Keratinocyte (primary cell): ENCODE measurements at regions not wholly inside any gene's neighbourhood (a gene's known extent, or its start where the extent isn't known, plus 50 kb on each side); places are given as distances from the start of the nearest gene placed in this dataset.

Source experiments
- DNase-seq: peaks from one replicate; pipeline ENCODE4 v3.0.0-alpha.2; 2011; ENCODE audit warnings: low read depth, missing footprints, low spot score
- FAIRE-seq: peaks from 2 replicates; lab custom pipeline; 2011; peaks lifted over from hg19 to GRCh38; lab: Jason Lieb, UNC
- H2AFZ ChIP-seq: 2 replicates; pipeline ENCODE4 v1.6.0; 2012; ENCODE audit warnings: low read length, control low read depth, inconsistent platforms; ENCODE audit not compliant: control insufficient read depth
- H3K27ac ChIP-seq: 2 replicates; pipeline ENCODE4 v1.5.1; 2011; ENCODE audit warnings: low read length; ENCODE audit not compliant: control insufficient read depth, insufficient read depth
- H3K27me3 ChIP-seq: 3 replicates; pipeline ENCODE4 v1.6.0; 2011; ENCODE audit warnings: low read length; ENCODE audit not compliant: control insufficient read depth, insufficient read depth; ENCODE audit errors: extremely low read depth
- H3K36me3 ChIP-seq, 2 experiments: 2 replicates in 1 of 2; 3 replicates in 1 of 2; pipeline ENCODE4 v1.5.1; 2011; ENCODE audit warnings: low read length in 2 of 2, mild to moderate bottlenecking in 1 of 2; ENCODE audit not compliant: control insufficient read depth in 2 of 2, insufficient read depth in 2 of 2; ENCODE audit errors: extremely low read depth in 1 of 2
- H3K4me1 ChIP-seq: 3 replicates; pipeline ENCODE4 v1.5.1; 2011; ENCODE audit warnings: low read length; ENCODE audit not compliant: control insufficient read depth, insufficient read depth; ENCODE audit errors: extremely low read depth
- H3K4me2 ChIP-seq: 3 replicates; pipeline ENCODE4 v1.6.0; 2011; ENCODE audit warnings: low read depth, low read length; ENCODE audit not compliant: control insufficient read depth, insufficient read depth; ENCODE audit errors: extremely low read depth
- H3K4me3 ChIP-seq, 3 experiments: fragments of 200-600 bp in 1 of 3; sonication (generic) in 1 of 3; 2 replicates in 2 of 3; 3 replicates in 1 of 3; pipeline ENCODE4 v1.5.1; 2011 to 2016; ENCODE audit warnings: low read length in 3 of 3, mild to moderate bottlenecking in 3 of 3, control low read depth in 2 of 3, inconsistent platforms in 1 of 3, low read depth in 1 of 3, mixed read lengths in 1 of 3, mixed run types in 1 of 3, moderate library complexity in 1 of 3; ENCODE audit not compliant: control insufficient read depth in 2 of 3, insufficient read depth in 2 of 3; ENCODE audit errors: extremely low read depth in 1 of 3
- H3K79me2 ChIP-seq: 2 replicates; pipeline ENCODE4 v1.6.0; 2012; ENCODE audit warnings: low read length; ENCODE audit not compliant: control insufficient read depth, insufficient read depth
- H3K9ac ChIP-seq: 3 replicates; pipeline ENCODE4 v1.6.0; 2011; ENCODE audit warnings: low read length; ENCODE audit not compliant: control insufficient read depth, insufficient read depth; ENCODE audit errors: extremely low read depth
- H3K9me1 ChIP-seq: 3 replicates; pipeline ENCODE4 v1.6.0; 2011; ENCODE audit warnings: low read length; ENCODE audit not compliant: control insufficient read depth, insufficient read depth; ENCODE audit errors: extremely low read depth
- H3K9me3 ChIP-seq: 2 replicates; pipeline ENCODE4 v1.5.1; 2012; ENCODE audit warnings: low read depth, low read length; ENCODE audit not compliant: control insufficient read depth
- H4K20me1 ChIP-seq: 3 replicates; pipeline ENCODE4 v1.6.0; 2011; ENCODE audit warnings: low read length; ENCODE audit not compliant: control insufficient read depth, insufficient read depth; ENCODE audit errors: extremely low read depth
- CTCF ChIP-seq, 3 experiments: IDR thresholded peaks in 1 of 3; conservative IDR thresholded peaks in 1 of 3; optimal IDR thresholded peaks in 1 of 3; 2 replicates in 2 of 3; 3 replicates in 1 of 3; pipeline versions ENCODE3 to v1.5.1; 2011; ENCODE audit warnings: low read length in 3 of 3, mild to moderate bottlenecking in 3 of 3, moderate library complexity in 2 of 3, control low read depth in 1 of 3, inconsistent platforms in 1 of 3; ENCODE audit not compliant: insufficient read depth in 2 of 3; ENCODE audit errors: extremely low read depth in 1 of 3
- EZH2 ChIP-seq: IDR thresholded peaks from one replicate; pipeline ENCODE4 v1.6.1; 2012; ENCODE audit warnings: inconsistent platforms, mild to moderate bottlenecking, low read length, moderate library complexity
- dilution Hi-C: fragments of 300-500 bp; cut with MboI; formaldehyde crosslinking; loops from one replicate; pipeline ENCODE4 v1.7.0; 2020; ENCODE audit warnings: low sequenced_read_pairs; ENCODE audit not compliant: extremely low pct_ligation_motif_present

- Histone ChIP-seq H3K27me3 (no peaks in the 10 kb centered on the region), H3K9me3 (no peaks in the 10 kb centered on the region), H3K9ac (no peak overlapping the region), H3K4me1 (no peaks in the 10 kb centered on the region), H2AFZ (no peak overlapping the region), H3K79me2 (no peaks in the 10 kb centered on the region), H3K36me3 (no peaks in the 10 kb centered on the region), H4K20me1 (no peaks in the 10 kb centered on the region), H3K9me1 (no peaks in the 10 kb centered on the region), H3K4me2 (no peak overlapping the region), H3K4me3 (no peak overlapping the region), H3K27ac (no peak overlapping the region)
- dilution Hi-C loops: no loop called here
- DNase-seq (no peak), FAIRE-seq (no peak)
- TF ChIP-seq EZH2: no peak
- no peak for TF ChIP-seq CTCF (optimal IDR thresholded peaks at IDR 0.05 in 1 of 3, IDR thresholded peaks at IDR 0.05 in 1 of 3, conservative IDR thresholded peaks at IDR 0.05 in 1 of 3; ENCODE audit: extremely low read depth in 1 of 3, insufficient read depth in 2 of 3, low read length in 3 of 3)
These were observed 64.0 kb upstream of the KCNN2 start for GRCh38 chr5:114297915-114298314.

- no peak overlapping the region for H3K4me2 ChIP-seq
- no peaks in the 10 kb centered on the region for H4K20me1 ChIP-seq
- H3K27ac ChIP-seq: no peak overlapping the region
- H3K9me3 ChIP-seq: no peaks in the 10 kb centered on the region
- TF ChIP-seq EZH2 (no peak), CTCF (optimal IDR thresholded peaks at IDR 0.05 in 1 of 3, IDR thresholded peaks at IDR 0.05 in 1 of 3, conservative IDR thresholded peaks at IDR 0.05 in 1 of 3; ENCODE audit: extremely low read depth in 1 of 3, insufficient read depth in 2 of 3, low read length in 3 of 3) (peak; percentile 30 to 52 (median 49))
- H3K4me1 ChIP-seq: no peaks in the 10 kb centered on the region
- no peaks in the 10 kb centered on the region for H3K27me3 ChIP-seq
- H3K4me3 ChIP-seq: no peak overlapping the region
- no peaks in the 10 kb centered on the region for H3K36me3 ChIP-seq
- H3K79me2 ChIP-seq: no peaks in the 10 kb centered on the region
- H3K9me1 ChIP-seq: no peaks in the 10 kb centered on the region
- DNase-seq (no peak), FAIRE-seq (no peak)
- H3K9ac ChIP-seq: no peak overlapping the region
- dilution Hi-C loops: no loop called here
- no peak overlapping the region for H2AFZ ChIP-seq
These were observed 56.3 kb upstream of the KCNN2 start for GRCh38 chr5:114305402-114306207.
